ENCODE measurements at regions not wholly inside any gene's neighbourhood (a gene's known extent, or its start where the extent isn't known, plus 50 kb on each side); places are given as distances from the start of the nearest gene placed in this dataset.
A peak's percentile ranks its signal among the peaks of the same experiment; 100 is the strongest.
"Not testable (repeated sequence)": the region's sequence is repeated elsewhere in the genome, so short reads cannot be mapped to it uniquely, and the experiment has no call there.

- no peak for DNase-seq
These were observed 288.0 kb upstream of the CTNNB1 start for GRCh38 chr3:40911264-40911663.

- DNase-seq = no peak
These were observed 287.4 kb upstream of the CTNNB1 start for GRCh38 chr3:40911928-40912327.

GRCh38 chr3:40912461-40912860 lies 286.8 kb upstream of the CTNNB1 start:
- DNase-seq = no peak

GRCh38 chr3:40913192-40913591 lies 286.1 kb upstream of the CTNNB1 start:
- DNase-seq = no peak

- DNase-seq = no peak
These were observed 285.7 kb upstream of the CTNNB1 start for GRCh38 chr3:40913641-40914040.

- no peak for DNase-seq
These were observed 284.8 kb upstream of the CTNNB1 start for GRCh38 chr3:40914475-40914874.

GRCh38 chr3:40915346-40915865 lies 283.9 kb upstream of the CTNNB1 start:
- no peak for DNase-seq

GRCh38 chr3:40920041-40920440 lies 279.3 kb upstream of the CTNNB1 start:
- peak; percentile 79 for DNase-seq

GRCh38 chr3:40921251-40921650 lies 278.1 kb upstream of the CTNNB1 start:
- no peak for DNase-seq

GRCh38 chr3:40923143-40923542 lies 276.2 kb upstream of the CTNNB1 start:
- no peak for DNase-seq

- no peak for DNase-seq
These were observed 275.7 kb upstream of the CTNNB1 start for GRCh38 chr3:40923651-40924050.

GRCh38 chr3:40924559-40925141 lies 274.7 kb upstream of the CTNNB1 start:
- no peak for DNase-seq

- DNase-seq = no peak
These were observed 274.1 kb upstream of the CTNNB1 start for GRCh38 chr3:40925231-40925630.

GRCh38 chr3:40930131-40930538 lies 269.2 kb upstream of the CTNNB1 start:
- no peak for DNase-seq

- no peak for DNase-seq
These were observed 268.5 kb upstream of the CTNNB1 start for GRCh38 chr3:40930756-40931155.

GRCh38 chr3:40938591-40938990 lies 260.7 kb upstream of the CTNNB1 start:
- no peak for DNase-seq

- no peak for DNase-seq
These were observed 260.1 kb upstream of the CTNNB1 start for GRCh38 chr3:40939030-40939740.

GRCh38 chr3:40939741-40940130 lies 259.6 kb upstream of the CTNNB1 start:
- DNase-seq = no peak

GRCh38 chr3:40940651-40941050 lies 258.7 kb upstream of the CTNNB1 start:
- DNase-seq = no peak

GRCh38 chr3:40947022-40947421 lies 252.3 kb upstream of the CTNNB1 start:
- not testable (repeated sequence) for DNase-seq

GRCh38 chr3:40949347-40949746 lies 250.0 kb upstream of the CTNNB1 start:
- not testable (repeated sequence) for DNase-seq

- DNase-seq = no peak
These were observed 247.7 kb upstream of the CTNNB1 start for GRCh38 chr3:40951636-40952035.

GRCh38 chr3:40961104-40961857 lies 238.0 kb upstream of the CTNNB1 start:
- DNase-seq = no peak

GRCh38 chr3:40962721-40963120 lies 236.6 kb upstream of the CTNNB1 start:
- no peak for DNase-seq

Data from islet precursor cell (in vitro differentiated cells).